ENCODE measurements at regions not wholly inside any gene's neighbourhood (a gene's known extent, or its start where the extent isn't known, plus 50 kb on each side); places are given as distances from the start of the nearest gene placed in this dataset.

- intact Hi-C loops (cut with DNase I; ENCODE audit: low total_unique reads) (no loop called here), in situ Hi-C loops (cut with MboI; ENCODE audit: low pct_ligation_motif_present in 1 of 4, low pct_unique_long_range_greater_than_20kb in 1 of 4, low sequenced_read_pairs in 3 of 4) (no loop called here)
- 50% methylated on average over 2 of the region's 2 CpGs; no CpG with 5 or more reads in 1 of the 2 donors for WGBS, 2 donors (ENCODE audit: low coverage in 1 of 2)
- Histone ChIP-seq H3K27ac (no peak overlapping the region), H3K9me3 (peaks cover 0 to 3% of the 10 kb centered on the region in 2 donors), H3K36me3 (no peaks in the 10 kb centered on the region), H3K4me1 (no peaks in the 10 kb centered on the region), H3K27me3 (no peaks in the 10 kb centered on the region), H3K4me3 (no peak overlapping the region)
- DNase-seq, result no peak
- TF ChIP-seq EP300 (IDR thresholded peaks at IDR 0.05; ENCODE audit: low read depth) (no peak), POLR2A (IDR thresholded peaks at IDR 0.05) (no peak), CTCF (IDR thresholded peaks at IDR 0.05) (no peak), POLR2AphosphoS5 (IDR thresholded peaks at IDR 0.05) (no peak)
Observed at GRCh38 chr5:87831499-87831898, 418.8 kb upstream of the CCNH start.

- H3K4me1 ChIP-seq, result no peaks in the 10 kb centered on the region
- DNase-seq, result no peak
- in situ Hi-C loops (cut with MboI; ENCODE audit: low pct_ligation_motif_present in 1 of 4, low pct_unique_long_range_greater_than_20kb in 1 of 4, low sequenced_read_pairs in 3 of 4) (no loop called here), intact Hi-C loops (cut with DNase I; ENCODE audit: low total_unique reads) (no loop called here)
- H3K36me3 ChIP-seq, result no peaks in the 10 kb centered on the region
- 48 to 55% methylated on average over 4 to 5 of the region's 5 CpGs for WGBS, 2 donors (ENCODE audit: low coverage in 1 of 2)
- H3K27me3 ChIP-seq, result no peaks in the 10 kb centered on the region
- peaks cover 0 to 3% of the 10 kb centered on the region in 2 donors for H3K9me3 ChIP-seq
- TF ChIP-seq POLR2A (IDR thresholded peaks at IDR 0.05), result no peak
- TF ChIP-seq CTCF (IDR thresholded peaks at IDR 0.05), result no peak
- H3K4me3 ChIP-seq, result no peak overlapping the region
- no peak overlapping the region for H3K27ac ChIP-seq
Observed at GRCh38 chr5:87829217-87829551, 416.5 kb upstream of the CCNH start.

- no peaks in the 10 kb centered on the region for H3K27me3 ChIP-seq
- no peaks in the 10 kb centered on the region for H3K36me3 ChIP-seq
- no peak overlapping the region for H3K4me3 ChIP-seq
- in situ Hi-C loops (cut with MboI; ENCODE audit: low pct_ligation_motif_present in 1 of 4, low pct_unique_long_range_greater_than_20kb in 1 of 4, low sequenced_read_pairs in 3 of 4), result no loop called here
- TF ChIP-seq EP300 (IDR thresholded peaks at IDR 0.05; ENCODE audit: low read depth) (no peak), CTCF (IDR thresholded peaks at IDR 0.05) (no peak), POLR2AphosphoS5 (IDR thresholded peaks at IDR 0.05) (no peak)
- intact Hi-C loops (cut with DNase I; ENCODE audit: low total_unique reads), result no loop called here
- peaks cover 0 to 3% of the 10 kb centered on the region in 2 donors for H3K9me3 ChIP-seq
- H3K27ac ChIP-seq, result no peak overlapping the region
- WGBS, 2 donors (ENCODE audit: low coverage in 1 of 2), result 58 to 76% methylated on average over 2 of the region's 2 CpGs
- no peak for DNase-seq
- H3K4me1 ChIP-seq, result no peaks in the 10 kb centered on the region
Observed at GRCh38 chr5:87828545-87829216, 416.0 kb upstream of the CCNH start.

GRCh38 chr5:87827539-87827938 is 414.8 kb upstream of the CCNH start:
- intact Hi-C loops (cut with DNase I; ENCODE audit: low total_unique reads) (no loop called here), in situ Hi-C loops (cut with MboI; ENCODE audit: low pct_ligation_motif_present in 1 of 4, low pct_unique_long_range_greater_than_20kb in 1 of 4, low sequenced_read_pairs in 3 of 4) (no loop called here)
- H3K4me3 ChIP-seq, result no peak overlapping the region
- whole genome bisulfite sequencing, 2 donors (ENCODE audit: low coverage in 1 of 2), result 91 to 97% methylated on average over 6 to 8 of the region's 8 CpGs
- no peak overlapping the region for H3K27ac ChIP-seq
- no peak for TF ChIP-seq POLR2A (IDR thresholded peaks at IDR 0.05)
- no peak for TF ChIP-seq EP300 (IDR thresholded peaks at IDR 0.05; ENCODE audit: low read depth)
- TF ChIP-seq CTCF (IDR thresholded peaks at IDR 0.05), result no peak
- no peak for TF ChIP-seq POLR2AphosphoS5 (IDR thresholded peaks at IDR 0.05)
- no peaks in the 10 kb centered on the region for H3K27me3 ChIP-seq
- H3K36me3 ChIP-seq, result no peaks in the 10 kb centered on the region
- H3K9me3 ChIP-seq, result peaks cover 0 to 3% of the 10 kb centered on the region in 2 donors
- H3K4me1 ChIP-seq, result no peaks in the 10 kb centered on the region
- DNase-seq, result no peak
